Thyroid gland (tissue), 4 donors: ENCODE measurements at regions not wholly inside any gene's neighbourhood (a gene's known extent, or its start where the extent isn't known, plus 50 kb on each side); places are given as distances from the start of the nearest gene placed in this dataset.

ENCODE experiments used
- CTCF ChIP-seq, 6 experiments: fragments of 200-600 bp in 3 of 6; fragments of 450-650 bp in 3 of 6; sonication (generic) in 3 of 6; IDR thresholded peaks; one replicate each; pipeline ENCODE4 v1.5.1; 2016 to 2019; ENCODE audit warnings: antibody characterized with exemption in 6 of 6, mild to moderate bottlenecking in 2 of 6, inconsistent platforms in 1 of 6, moderate library complexity in 1 of 6
- POLR2A ChIP-seq, 2 donors: fragments of 450-650 bp; IDR thresholded peaks; one replicate each; pipeline ENCODE4 v1.6.1; 2017; ENCODE audit warnings: antibody characterized with exemption in 2 of 2, mild to moderate bottlenecking in 2 of 2, moderate library complexity in 1 of 2

GRCh38 chr12:60394665-60395064, 798.8 kb downstream of the SLC16A7 start:
- no peak for TF ChIP-seq CTCF (IDR thresholded peaks at IDR 0.05)
- no peak for TF ChIP-seq POLR2A (IDR thresholded peaks at IDR 0.05)
